Lung microvascular endothelial cell (primary cell): ENCODE measurements at regions not wholly inside any gene's neighbourhood (a gene's known extent, or its start where the extent isn't known, plus 50 kb on each side); places are given as distances from the start of the nearest gene placed in this dataset.
"Not testable (repeated sequence)": the region's sequence is repeated elsewhere in the genome, so short reads cannot be mapped to it uniquely, and the experiment has no call there.

Experiments
- DNase-seq, 2 donors: peaks; one replicate each; pipeline versions ENCODE4 v3.0.0 to v3.0.0-alpha.2; 2010; ENCODE audit warnings: low read depth in 2 of 2

DNA sequence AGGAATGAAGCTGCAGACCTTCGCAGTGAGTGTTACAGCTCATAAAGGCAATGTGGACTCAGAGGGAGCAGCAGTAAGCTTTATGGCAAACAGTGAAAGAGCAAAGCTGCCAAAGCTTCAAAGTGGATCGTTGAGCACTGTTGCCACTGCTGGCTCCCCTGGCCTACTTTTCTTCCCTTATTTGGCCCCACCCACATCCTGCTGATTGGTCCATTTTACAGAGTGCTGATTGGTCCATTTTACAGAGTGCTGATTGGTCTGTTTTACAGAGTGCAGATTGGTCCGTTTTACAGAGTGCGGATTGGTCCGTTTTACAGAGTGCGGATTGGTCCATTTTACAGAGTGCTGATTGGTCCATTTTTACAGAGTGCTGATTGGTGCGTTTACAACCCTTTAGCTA is 451.9 kb upstream of the NFE2L3 start:
- DNase-seq = not testable (repeated sequence)

DNA sequence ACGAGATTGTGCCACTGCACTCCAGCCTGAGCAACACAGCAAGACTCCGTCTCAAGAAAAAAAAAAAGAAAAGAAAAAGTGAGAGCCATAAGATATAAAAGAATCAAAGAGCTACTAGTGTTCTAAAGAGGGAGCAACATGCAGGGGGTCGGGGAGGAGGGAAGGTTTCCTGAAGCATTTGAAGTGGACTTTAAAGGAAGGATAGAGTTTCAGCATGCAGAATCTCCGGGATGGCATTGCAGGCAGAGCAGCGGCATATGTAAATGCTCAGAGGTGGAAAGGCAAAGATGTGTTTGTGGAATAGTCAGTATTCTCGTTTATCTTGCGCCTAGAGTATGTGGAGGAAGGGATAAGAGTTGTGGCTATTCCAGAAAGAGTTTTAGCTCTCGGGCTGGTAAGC is 447.6 kb upstream of the NFE2L3 start:
- DNase-seq = no peak

DNA sequence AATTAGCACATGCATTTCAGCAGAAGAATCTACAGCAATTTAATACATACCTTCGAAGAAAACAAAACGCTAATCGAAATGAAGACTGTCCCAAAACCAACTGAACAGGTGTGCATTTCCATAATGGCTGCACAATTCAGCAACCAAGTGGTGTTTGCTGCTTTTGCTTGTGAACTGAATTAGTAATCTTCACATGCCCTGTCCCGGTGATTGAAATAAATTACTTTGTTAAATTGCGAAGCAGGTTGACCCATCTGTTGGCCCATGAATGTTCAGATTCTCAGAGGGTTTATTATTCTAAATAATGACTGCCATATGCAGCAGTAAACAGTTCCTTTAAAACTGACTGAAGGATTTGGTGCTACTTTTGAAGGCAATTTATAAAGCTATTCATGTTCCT is 445.2 kb upstream of the NFE2L3 start:
- no peak for DNase-seq

DNA sequence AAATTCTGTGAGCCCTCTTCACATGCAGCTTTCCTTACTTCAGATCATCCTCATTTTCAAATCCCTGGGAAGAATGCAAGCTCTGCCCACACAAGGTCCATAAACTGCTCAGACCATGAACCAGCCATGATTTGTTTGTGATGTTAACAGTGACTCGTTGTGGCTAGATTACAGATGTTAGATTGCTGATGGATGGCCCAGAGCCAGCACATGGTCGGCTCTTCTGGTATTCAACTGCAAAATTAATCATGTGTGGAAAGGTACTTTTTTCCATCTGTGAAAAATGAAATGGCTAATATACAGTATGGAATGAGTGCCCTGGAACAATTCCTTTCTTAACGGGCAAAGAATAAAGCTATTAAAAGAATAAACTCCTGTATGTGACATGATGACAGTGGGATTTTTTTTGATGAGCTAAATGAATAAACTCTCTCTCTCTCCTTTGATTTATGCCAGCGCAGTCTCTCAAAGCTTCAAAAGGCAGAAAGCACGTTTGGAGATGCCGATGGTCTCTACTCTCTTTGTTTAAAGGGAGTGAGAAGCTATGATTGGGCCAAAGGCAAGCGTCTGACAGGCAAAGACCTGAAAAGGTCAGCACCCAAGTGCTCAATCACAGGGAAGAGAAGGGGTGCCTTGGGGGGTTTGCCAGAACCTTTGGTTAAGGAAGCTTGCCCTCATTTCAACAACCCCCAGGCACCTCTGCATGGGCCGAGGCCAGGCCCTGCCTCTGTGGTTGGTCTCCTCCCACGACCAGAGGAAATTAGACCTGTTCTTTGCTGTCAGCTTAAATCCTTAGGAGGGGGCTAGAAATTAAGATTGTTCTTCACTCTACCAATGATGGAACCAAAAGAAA is 444.0 kb upstream of the NFE2L3 start:
- DNase-seq = no peak

DNA sequence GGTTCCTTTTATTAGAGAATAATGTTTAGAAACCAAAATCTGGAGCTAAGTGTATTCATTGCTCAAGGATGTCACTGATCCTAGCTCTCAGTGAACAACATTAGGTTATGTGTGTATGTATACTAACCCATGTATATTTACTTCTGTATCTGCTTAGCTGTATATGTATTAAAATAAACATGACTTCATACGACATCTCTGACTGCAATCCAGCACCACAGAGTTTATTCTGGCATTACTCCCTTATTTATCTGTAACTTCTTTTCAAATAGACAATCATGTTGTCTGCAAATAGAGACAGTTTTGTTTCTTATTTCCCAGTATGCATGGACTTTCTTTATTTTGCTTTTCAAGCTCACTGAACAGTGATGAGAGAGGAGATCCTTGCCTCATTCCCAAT is 441.0 kb upstream of the NFE2L3 start:
- no peak for DNase-seq

DNA sequence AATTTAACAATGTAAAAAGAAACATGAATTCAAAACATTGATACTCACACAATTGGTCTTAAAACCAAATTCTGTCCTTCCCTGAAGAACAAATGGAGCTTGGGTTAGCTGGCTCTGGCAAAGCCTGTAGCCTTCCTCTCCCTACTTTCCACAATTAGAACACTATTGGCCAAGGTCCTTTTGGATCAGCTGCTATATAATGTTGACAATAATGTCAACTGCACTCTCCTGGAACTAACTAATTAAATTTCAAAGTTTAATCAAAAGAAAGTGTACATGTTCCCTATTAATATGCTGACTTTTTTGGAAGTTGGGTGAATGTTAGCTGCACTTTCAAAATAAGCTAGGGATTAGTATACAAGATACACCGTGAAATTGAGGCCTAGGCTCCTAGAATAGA is 440.1 kb upstream of the NFE2L3 start:
- DNase-seq = no peak

DNA sequence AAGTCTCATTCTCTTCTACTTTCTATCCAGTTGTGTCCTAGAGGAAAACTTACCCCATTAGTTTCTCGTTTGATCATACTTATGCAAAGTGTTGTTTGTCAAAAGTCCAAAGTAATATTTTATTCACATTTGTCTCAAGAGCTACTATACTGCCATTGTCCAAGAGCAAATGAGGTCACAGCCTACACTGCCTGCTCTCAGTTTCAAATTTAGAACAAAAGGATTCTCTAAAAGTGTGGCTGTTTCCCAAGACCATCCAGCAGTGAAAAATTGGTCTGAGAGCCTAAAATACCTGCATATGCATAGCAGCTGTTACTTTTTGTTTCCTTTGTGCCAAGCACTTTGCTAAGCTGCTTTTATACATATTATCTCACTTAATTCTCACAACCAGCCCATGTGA is 439.5 kb upstream of the NFE2L3 start:
- DNase-seq = no peak

DNA sequence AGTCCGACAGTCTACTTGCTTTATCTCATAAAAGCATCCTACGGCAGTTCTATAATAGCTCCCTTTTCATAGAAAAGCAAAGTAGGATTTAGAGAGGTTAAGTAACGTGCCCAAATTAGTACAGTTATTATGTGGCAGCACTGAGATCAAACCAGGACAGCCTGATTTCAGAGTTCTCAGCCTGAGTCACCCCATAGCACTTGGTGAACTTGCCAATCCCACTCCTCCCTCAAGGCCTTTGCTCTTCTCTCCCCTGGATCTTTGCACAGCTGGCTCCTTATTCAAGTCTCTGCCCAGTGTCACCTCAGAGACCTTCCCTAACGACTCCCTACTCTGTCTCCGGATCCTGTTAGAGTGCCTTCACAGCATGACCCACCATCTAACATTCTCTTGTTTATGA is 438.0 kb upstream of the NFE2L3 start:
- no peak for DNase-seq

DNA sequence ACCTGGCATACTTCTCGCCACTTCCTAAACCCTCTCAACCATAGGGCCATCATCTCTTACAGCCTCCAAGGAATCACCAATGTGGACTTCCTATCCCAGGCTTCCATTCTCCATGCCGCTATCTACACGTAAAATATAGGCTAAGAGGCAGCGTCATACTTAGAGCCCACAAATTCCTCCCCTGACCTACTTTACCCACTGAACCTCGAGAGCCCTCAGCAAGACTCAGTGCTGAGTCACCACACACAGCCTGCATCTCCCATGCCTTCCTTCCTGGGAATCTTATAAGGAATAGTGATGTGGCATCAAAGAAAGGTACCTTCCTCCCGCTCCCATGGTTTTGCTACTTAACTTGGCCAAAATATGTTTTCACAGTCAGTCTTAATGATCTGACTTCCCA is 435.6 kb upstream of the NFE2L3 start:
- DNase-seq = no peak

DNA sequence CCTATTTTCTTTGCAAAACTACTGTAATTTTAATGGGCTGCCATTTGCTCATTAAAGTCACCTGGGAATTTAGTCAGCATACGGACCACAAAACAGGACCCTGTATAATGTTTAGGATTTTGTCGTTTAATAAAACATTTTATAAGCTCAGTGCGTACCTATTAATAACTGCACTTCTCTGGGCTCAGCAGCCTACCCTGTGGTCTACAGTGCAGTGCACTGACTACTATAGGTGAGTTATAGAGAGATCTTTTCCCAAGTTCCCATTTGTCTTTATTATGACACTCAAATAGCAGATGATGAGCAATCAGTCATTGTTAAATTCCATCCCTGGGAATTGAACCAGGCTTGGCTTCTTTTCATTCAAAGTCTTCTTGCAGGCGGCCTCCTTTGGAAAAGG is 433.4 kb upstream of the NFE2L3 start:
- DNase-seq = no peak

DNA sequence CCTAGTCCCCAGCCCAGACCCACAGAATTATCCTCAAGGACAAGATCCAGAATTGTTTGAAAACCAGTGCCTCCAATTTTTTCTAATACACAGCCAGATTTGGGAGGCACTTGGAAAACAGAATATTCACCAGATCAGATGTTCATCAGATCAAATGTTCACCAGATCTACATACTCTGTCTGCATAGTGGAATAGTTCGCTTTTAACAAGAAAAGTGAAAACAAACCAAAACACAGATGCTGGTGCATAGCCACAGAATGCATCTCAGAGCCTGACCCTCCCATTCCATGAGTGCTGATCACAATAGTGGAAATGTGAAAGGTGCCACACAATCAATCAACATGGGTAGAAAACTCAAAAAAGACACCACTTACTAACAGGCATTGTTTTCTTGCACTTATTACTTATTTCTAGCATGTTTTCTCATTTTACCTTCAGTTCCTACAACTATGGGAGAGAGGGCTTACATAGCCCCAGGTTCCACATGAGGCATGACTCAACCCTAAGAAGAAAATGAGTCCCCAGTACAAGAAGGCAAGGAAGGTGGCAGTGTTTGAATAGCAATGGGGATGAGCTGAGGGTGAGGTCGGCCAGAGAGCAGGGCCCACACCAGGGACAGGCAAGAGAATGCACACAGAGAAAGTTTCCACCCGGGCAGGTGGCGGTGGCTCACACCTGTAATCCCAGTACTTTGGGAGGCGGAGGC is 432.7 kb upstream of the NFE2L3 start:
- DNase-seq = no peak

DNA sequence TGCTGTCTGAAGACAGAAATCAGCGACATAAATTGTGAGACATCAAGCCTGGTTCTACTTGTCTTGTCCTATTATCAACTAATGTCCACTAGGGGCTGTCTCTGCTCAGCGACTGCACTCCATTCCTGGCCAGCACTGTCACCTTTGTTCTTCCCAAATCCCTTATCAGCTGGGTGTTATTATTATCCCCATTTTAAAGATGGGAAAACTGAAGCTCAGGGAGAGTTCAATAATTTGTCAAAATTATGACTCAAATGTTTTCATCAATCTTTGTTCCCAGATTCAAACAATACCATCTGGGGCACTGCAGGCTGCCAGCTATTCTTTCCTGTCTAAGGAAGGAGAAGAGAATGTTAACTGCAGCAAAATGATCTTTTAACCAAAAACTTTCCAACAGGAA is 431.6 kb upstream of the NFE2L3 start:
- DNase-seq = peak in 1 of 2 donors; percentile 52

DNA sequence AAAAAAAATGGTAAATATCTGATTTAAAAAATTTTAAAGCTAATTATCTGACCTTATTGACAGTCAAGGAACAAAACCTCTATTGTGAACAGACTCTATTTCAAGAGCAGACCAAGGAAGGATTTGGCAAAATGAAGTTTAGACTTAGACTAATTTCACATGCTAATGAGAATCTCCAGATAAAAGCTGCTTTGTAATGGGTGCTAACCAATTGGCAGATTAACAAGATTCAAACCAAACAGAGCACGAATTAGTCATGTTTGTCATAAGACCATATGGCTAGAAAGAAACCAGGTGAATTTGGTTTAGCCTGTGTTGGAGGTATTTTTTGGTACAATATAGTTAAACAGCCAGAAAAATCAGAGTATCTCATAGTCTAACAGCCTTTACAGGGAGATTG is 429.1 kb upstream of the NFE2L3 start:
- no peak for DNase-seq

DNA sequence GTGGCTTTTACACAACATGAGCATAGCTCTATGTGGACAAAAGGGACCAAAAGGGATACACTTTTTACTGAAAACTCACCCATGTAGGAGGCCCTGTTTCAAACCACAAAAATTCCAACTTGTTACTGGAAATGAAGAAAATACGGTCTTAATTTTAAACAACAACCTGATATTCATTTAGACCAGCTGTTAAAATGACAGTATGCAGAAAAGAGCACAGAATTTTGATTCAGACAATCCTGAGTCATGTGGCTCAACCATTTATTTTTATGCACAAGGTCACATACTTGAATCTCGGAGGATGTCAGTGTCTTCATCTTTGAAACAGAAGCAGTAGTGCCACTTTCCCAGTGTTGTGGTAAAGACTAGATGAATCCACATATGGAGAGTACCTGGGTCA is 426.5 kb upstream of the NFE2L3 start:
- DNase-seq = no peak

DNA sequence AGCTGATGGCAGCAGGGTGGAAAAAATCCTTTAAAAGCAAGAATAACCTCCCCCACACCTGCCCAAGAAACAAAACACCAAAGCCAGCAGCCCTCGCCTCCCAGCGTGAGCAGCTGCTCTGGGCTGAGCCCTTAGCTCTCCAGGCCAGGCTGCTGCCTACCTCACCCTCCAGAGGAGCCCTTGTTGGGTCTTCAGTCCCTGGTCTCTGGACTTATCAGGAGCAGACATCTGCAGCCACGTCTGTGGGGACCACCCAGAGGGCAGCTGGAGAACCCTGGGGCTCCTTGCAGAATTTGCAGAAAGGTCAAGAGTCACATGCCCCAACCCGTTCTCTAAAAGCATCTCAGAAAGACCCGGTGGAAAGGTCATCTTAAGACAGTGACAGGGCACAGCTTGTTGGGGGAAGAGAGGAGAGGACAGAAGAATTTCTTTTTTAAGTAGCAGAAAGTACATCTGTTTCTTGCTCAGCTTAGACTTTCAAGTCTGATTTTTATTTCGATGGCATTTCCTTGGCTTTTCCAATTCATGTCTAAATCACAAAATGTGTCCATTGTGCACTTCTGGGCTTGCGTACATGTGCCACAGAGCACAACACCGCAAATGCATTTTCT is 425.7 kb upstream of the NFE2L3 start:
- no peak for DNase-seq

DNA sequence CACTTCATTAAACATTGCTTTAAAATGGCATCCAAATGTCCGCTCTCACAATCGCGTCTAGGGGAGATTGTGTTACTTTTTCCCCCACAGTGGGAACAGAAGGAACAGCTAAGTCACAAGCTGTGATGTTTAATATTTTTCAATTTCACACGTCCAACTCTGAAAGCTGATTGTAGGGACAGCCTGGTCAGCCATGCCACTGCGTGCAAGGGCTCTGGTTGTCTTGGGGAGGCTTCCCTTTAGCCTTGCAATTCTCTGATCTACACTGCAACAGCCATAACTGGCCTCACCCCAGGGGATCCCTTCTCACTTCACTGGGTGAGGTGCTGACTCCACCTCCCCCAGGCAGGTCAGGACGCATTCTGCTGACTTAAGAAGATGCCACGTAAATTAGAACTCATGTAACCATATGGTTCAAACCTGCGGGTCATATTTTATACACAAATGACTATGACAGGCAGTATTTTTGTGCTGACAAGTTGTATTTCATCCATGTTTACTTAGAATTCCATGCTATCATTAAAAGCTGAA is 425.2 kb upstream of the NFE2L3 start:
- DNase-seq = no peak

DNA sequence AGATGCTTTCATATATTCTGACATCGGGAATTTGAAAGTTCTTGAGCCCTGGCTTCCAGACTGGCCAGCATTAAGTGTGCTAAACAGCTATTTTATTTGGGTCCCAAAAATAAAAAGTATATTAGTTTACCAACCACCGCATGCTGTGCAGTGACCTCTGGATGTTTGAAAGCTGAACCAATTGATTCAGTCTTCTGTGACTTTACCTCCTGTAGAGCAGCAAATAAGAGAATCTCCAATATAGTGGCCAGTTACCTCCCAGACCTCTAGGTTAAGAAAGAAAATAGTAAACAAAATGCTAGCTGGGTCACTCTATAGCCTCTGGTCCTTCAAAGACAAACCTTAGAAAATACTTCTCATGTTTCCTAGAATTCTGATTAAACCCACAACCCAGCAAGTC is 424.6 kb upstream of the NFE2L3 start:
- no peak for DNase-seq

DNA sequence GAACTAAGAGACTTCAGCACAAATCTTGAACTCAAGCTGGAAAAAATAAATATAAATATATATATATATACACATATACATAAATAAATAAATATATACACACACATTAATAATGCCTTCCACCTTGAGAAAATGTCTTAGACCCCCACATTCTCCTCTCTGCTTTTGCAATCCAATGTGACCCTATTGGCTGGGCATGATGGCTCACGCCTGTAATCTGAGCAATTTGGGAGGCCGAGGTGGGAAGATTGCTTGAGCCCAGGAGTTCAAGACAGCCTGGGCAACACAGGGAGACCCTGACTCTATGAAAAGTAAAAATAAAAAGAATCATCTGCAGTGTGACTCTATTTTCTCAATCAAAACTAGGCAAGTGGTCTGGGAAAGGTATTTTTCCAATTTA is 424.1 kb upstream of the NFE2L3 start:
- no peak for DNase-seq

DNA sequence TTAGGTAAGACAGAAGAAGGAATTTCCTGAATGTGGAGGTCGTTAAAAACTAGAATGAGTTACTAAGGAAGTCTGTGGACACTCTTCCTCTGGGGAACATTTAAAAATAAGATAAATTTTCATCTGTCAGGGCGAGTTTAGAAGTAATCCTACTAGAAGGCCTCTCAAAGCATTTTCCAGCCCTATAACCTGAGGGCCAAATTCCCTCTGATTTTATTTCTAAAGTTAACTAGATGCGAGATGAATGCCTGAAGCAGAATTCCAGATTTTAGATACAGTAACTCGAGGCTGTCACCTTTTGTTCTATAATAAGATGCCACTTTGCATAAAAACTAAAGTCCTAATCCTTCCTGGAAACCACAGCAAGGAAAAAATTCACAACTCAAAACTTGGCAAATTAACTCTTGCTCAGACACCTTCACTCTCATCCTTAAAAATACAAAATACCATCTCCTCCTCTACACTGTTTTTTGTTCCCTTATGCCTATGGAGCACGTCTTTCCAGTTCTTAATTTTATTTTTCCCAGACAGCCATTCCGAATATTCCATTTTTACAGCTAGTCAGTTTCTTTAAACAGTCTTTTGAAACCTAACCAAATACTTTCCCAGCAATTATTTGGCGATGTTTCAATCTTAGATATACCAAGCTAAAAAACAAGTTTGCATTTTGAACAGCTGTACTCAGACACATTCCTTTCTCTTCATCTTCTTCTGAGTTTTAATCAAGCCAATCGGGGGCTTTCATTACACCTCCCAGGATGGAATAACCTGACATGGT is 420.7 kb upstream of the NFE2L3 start:
- DNase-seq = no peak

DNA sequence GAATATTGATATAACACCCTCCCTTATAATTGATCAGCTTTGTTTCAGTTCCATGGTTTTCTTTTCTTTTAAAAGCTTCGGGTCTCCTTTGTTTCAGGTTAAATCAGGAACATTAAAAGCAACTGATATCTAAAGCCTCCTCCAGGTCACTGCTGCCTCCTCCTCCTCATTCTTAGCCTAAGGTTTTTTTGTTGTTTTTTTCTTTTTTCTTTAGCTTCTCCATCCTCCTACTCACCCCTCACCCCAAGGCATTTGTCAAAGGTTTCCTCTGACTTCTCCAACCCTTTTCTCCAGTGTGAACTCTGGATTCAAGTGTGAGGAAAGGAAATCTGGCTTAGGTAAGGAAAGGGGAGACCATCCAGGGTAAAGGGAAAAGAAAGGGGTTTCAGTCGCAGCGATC is 420.2 kb upstream of the NFE2L3 start:
- DNase-seq = no peak

DNA sequence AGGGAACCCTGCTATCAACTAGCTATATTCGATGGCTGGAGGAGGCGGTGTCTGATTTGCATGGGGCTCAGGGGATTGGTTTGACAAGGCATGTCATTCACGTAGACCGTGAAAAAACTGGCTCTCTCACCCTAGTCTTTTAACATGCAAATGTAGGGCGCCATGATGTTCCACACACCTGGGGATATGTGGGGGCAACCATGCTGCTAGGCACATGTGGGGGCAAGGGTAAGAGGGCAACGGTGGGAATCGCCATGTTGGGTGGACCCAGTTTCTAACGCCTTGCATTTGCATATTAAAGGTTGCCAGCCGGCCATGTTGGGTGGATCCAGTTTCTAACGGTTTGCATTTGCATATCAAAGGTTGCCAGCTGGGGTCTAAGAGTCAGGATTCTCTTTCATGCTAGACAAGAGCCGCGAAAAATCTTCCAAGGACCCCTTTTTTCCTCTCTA is 419.2 kb upstream of the NFE2L3 start:
- DNase-seq = no peak
